WTC11 (cell line): ENCODE measurements at regions not wholly inside any gene's neighbourhood (a gene's known extent, or its start where the extent isn't known, plus 50 kb on each side); places are given as distances from the start of the nearest gene placed in this dataset.

Source experiments
- ATAC-seq: fragments of 200-7000 bp; cut with Tn5 transposase; 2 replicates; pipeline ENCODE4 v1.10.0; 2021; ENCODE audit warnings: mild to moderate bottlenecking, moderate library complexity
- CTCF ChIA-PET: fragments of 300-600 bp; sonication (Branson Sonifier 250); formaldehyde crosslinking; loops from one replicate; lab custom pipeline; 2021; ENCODE audit warnings: antibody characterized with exemption; lab: Charles Lee
- POLR2A ChIA-PET: fragments of 350-600 bp; sonication (Branson Sonifier 250); formaldehyde crosslinking; loops from one replicate; lab custom pipeline; 2021; ENCODE audit warnings: antibody characterized with exemption; lab: Charles Lee
- DNase-seq: peaks from one replicate; pipeline ENCODE4 v3.0.0; 2021; ENCODE audit warnings: low spot score
- H3K27ac Mint-ChIP-seq: 2 replicates; pipeline ENCODE4 v1.8.0; 2021; ENCODE audit warnings: mixed read lengths
- H3K27me3 Mint-ChIP-seq: 2 replicates; pipeline ENCODE4 v1.8.0; 2021; ENCODE audit warnings: low read depth, mild to moderate bottlenecking, moderate library complexity, mixed read lengths
- H3K36me3 Mint-ChIP-seq: 2 replicates; pipeline ENCODE4 v1.8.0; 2021; ENCODE audit warnings: mixed read lengths
- H3K4me1 Mint-ChIP-seq: 2 replicates; pipeline ENCODE4 v1.8.0; 2022; ENCODE audit warnings: mixed read lengths
- H3K4me3 Mint-ChIP-seq: 2 replicates; pipeline ENCODE4 v1.8.0; 2021; ENCODE audit warnings: mild to moderate bottlenecking, moderate library complexity, mixed read lengths
- H3K9me3 Mint-ChIP-seq: 2 replicates; pipeline ENCODE4 v1.8.0; 2021; ENCODE audit warnings: mixed read lengths
- CREB1 ChIP-seq: sonication (generic); formaldehyde crosslinking; IDR thresholded peaks from 2 replicates; pipeline ENCODE4 v1.8.0; 2023; ENCODE audit warnings: mild to moderate bottlenecking, missing genetic modification reagents
- CREM ChIP-seq: sonication (generic); formaldehyde crosslinking; IDR thresholded peaks from 2 replicates; pipeline ENCODE4 v1.8.1; 2022; ENCODE audit warnings: mild to moderate bottlenecking, missing genetic modification reagents, moderate library complexity
- ELF4 ChIP-seq: sonication (generic); formaldehyde crosslinking; IDR thresholded peaks from 2 replicates; pipeline ENCODE4 v1.8.1; 2022; ENCODE audit warnings: low read depth, mild to moderate bottlenecking, moderate library complexity, missing genetic modification reagents
- FOXP1 ChIP-seq: sonication (generic); formaldehyde crosslinking; IDR thresholded peaks from 2 replicates; pipeline ENCODE4 v1.8.0; 2022; ENCODE audit warnings: missing genetic modification reagents, mild to moderate bottlenecking, moderate library complexity, borderline replicate concordance
- GRHL2 ChIP-seq: fragments of 250-450 bp; sonication (Bioruptor Pico); IDR thresholded peaks from 2 replicates; pipeline ENCODE4 v1.8.0; 2022; ENCODE audit warnings: mild to moderate bottlenecking, moderate library complexity; ENCODE audit not compliant: insufficient replicate concordance, severe bottlenecking
- JUN ChIP-seq: sonication (generic); formaldehyde crosslinking; IDR thresholded peaks from 2 replicates; pipeline ENCODE4 v1.8.0; 2023; ENCODE audit warnings: mild to moderate bottlenecking, missing genetic modification reagents
- NFATC4 ChIP-seq: fragments of 250-450 bp; sonication (Bioruptor Pico); IDR thresholded peaks from 2 replicates; pipeline ENCODE4 v1.9.0; 2021; ENCODE audit warnings: mild to moderate bottlenecking
- NR2C2 ChIP-seq: sonication (generic); formaldehyde crosslinking; IDR thresholded peaks from 2 replicates; pipeline ENCODE4 v1.8.0; 2022; ENCODE audit warnings: mild to moderate bottlenecking, missing genetic modification reagents
- OVOL2 ChIP-seq: fragments of 250-450 bp; sonication (Bioruptor Pico); IDR thresholded peaks from 2 replicates; pipeline ENCODE4 v1.9.0; 2021; ENCODE audit warnings: mild to moderate bottlenecking, borderline replicate concordance
- RELA ChIP-seq: sonication (generic); formaldehyde crosslinking; IDR thresholded peaks from 2 replicates; pipeline ENCODE4 v1.8.1; 2022; ENCODE audit warnings: missing genetic modification reagents, mild to moderate bottlenecking, borderline replicate concordance
- ZBTB21 ChIP-seq: sonication (generic); formaldehyde crosslinking; IDR thresholded peaks from 2 replicates; pipeline ENCODE4 v1.8.1; 2023; ENCODE audit warnings: mild to moderate bottlenecking, missing genetic modification reagents, borderline replicate concordance
- ZNF416 ChIP-seq: fragments of 250-450 bp; sonication (Bioruptor Pico); IDR thresholded peaks from 2 replicates; pipeline ENCODE4 v1.9.0; 2021; ENCODE audit warnings: mild to moderate bottlenecking, inconsistent platforms
- TF ChIP-seq, protein P1 (sequence below): sonication (generic); formaldehyde crosslinking; IDR thresholded peaks from 2 replicates; pipeline ENCODE4 v1.8.0; 2022; ENCODE audit warnings: mild to moderate bottlenecking, missing genetic modification reagents
- TF ChIP-seq, protein P2 (sequence below): fragments of 250-450 bp; sonication (Bioruptor Pico); IDR thresholded peaks from 2 replicates; pipeline ENCODE4 v1.8.0; 2021; ENCODE audit warnings: mild to moderate bottlenecking
- TF ChIP-seq, protein P3 (sequence below): fragments of 250-450 bp; sonication (Bioruptor Pico); IDR thresholded peaks from 2 replicates; pipeline ENCODE4 v1.9.0; 2021; ENCODE audit warnings: mild to moderate bottlenecking, borderline replicate concordance
- TF ChIP-seq, protein P4 (sequence below): sonication (generic); formaldehyde crosslinking; IDR thresholded peaks from 2 replicates; pipeline ENCODE4 v1.8.0; 2022; ENCODE audit warnings: mild to moderate bottlenecking, missing genetic modification reagents
- TF ChIP-seq, protein P5 (sequence below): sonication (generic); formaldehyde crosslinking; IDR thresholded peaks from 2 replicates; pipeline ENCODE4 v1.8.1; 2022; ENCODE audit warnings: missing genetic modification reagents, borderline replicate concordance

DNA sequence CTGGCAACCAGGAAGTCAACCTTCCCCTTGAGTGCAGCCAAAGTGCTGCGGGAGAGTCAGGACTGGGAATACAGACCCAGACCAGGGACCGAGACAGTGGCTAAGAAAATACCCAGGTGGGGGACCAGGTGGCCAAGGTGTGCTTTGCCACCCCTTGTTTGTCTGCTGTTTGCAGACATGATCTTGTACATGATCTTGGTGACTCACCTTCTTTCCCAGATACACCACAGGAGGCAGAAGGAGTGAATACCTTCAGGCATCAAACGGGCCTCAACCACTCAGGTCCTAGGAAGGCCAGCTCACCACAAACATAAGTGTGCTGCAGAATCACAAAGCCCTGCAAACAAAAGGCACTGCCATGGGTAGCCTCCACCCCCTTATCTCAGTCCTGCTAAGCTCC lies 62.0 kb downstream of the CNGA2 start:
- ATAC-seq (no peak), DNase-seq (no peak)
- Mint-ChIP-seq H3K4me1 (no peaks in the 10 kb centered on the region), H3K4me3 (no peak overlapping the region), H3K27me3 (no peaks in the 10 kb centered on the region; the same call in 1 of the 2 replicates), H3K27ac (no peak overlapping the region), H3K36me3 (no peaks in the 10 kb centered on the region), H3K9me3 (no peaks in the 10 kb centered on the region)
- ChIA-PET POLR2A (no interaction called here), CTCF (no interaction called here)
- TF ChIP-seq GRHL2 (CRISPR knock-in tag) (no peak), NR2C2 (CRISPR knock-in tag) (no peak), JUN (CRISPR knock-in tag) (no peak), ZNF416 (no peak)
- TF ChIP-seq, protein P1, sequence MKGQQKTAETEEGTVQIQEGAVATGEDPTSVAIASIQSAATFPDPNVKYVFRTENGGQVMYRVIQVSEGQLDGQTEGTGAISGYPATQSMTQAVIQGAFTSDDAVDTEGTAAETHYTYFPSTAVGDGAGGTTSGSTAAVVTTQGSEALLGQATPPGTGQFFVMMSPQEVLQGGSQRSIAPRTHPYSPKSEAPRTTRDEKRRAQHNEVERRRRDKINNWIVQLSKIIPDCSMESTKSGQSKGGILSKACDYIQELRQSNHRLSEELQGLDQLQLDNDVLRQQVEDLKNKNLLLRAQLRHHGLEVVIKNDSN (CRISPR knock-in tag) = no peak

DNA sequence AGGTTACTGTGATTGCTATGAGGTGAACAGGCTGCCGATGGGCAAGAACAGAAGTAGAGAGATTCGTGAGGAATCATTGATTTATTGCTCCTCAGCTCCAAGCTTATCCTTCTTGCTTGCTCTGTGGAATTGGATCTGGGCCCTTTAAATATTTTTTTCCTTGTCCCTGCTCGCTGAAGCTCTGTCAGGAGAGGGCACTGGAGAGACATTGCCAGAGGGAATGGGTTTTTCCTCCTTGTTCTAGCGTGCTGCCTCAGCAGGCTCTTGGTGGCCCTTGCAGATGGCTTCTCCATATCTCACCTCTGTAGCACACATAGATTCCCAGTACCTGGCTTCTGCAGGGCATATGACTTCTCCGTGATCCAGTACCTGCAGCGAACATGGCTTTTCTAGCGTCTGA lies 67.4 kb downstream of the CNGA2 start:
- Mint-ChIP-seq H3K4me1 (peaks cover 11% of the 10 kb centered on the region), H3K4me3 (no peak overlapping the region), H3K36me3 (no peaks in the 10 kb centered on the region), H3K27me3 (no peaks in the 10 kb centered on the region; the same call in 1 of the 2 replicates), H3K9me3 (no peaks in the 10 kb centered on the region), H3K27ac (no peak overlapping the region)
- TF ChIP-seq, protein P2, sequence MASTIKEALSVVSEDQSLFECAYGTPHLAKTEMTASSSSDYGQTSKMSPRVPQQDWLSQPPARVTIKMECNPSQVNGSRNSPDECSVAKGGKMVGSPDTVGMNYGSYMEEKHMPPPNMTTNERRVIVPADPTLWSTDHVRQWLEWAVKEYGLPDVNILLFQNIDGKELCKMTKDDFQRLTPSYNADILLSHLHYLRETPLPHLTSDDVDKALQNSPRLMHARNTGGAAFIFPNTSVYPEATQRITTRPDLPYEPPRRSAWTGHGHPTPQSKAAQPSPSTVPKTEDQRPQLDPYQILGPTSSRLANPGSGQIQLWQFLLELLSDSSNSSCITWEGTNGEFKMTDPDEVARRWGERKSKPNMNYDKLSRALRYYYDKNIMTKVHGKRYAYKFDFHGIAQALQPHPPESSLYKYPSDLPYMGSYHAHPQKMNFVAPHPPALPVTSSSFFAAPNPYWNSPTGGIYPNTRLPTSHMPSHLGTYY = no peak
- TF ChIP-seq, protein P3, sequence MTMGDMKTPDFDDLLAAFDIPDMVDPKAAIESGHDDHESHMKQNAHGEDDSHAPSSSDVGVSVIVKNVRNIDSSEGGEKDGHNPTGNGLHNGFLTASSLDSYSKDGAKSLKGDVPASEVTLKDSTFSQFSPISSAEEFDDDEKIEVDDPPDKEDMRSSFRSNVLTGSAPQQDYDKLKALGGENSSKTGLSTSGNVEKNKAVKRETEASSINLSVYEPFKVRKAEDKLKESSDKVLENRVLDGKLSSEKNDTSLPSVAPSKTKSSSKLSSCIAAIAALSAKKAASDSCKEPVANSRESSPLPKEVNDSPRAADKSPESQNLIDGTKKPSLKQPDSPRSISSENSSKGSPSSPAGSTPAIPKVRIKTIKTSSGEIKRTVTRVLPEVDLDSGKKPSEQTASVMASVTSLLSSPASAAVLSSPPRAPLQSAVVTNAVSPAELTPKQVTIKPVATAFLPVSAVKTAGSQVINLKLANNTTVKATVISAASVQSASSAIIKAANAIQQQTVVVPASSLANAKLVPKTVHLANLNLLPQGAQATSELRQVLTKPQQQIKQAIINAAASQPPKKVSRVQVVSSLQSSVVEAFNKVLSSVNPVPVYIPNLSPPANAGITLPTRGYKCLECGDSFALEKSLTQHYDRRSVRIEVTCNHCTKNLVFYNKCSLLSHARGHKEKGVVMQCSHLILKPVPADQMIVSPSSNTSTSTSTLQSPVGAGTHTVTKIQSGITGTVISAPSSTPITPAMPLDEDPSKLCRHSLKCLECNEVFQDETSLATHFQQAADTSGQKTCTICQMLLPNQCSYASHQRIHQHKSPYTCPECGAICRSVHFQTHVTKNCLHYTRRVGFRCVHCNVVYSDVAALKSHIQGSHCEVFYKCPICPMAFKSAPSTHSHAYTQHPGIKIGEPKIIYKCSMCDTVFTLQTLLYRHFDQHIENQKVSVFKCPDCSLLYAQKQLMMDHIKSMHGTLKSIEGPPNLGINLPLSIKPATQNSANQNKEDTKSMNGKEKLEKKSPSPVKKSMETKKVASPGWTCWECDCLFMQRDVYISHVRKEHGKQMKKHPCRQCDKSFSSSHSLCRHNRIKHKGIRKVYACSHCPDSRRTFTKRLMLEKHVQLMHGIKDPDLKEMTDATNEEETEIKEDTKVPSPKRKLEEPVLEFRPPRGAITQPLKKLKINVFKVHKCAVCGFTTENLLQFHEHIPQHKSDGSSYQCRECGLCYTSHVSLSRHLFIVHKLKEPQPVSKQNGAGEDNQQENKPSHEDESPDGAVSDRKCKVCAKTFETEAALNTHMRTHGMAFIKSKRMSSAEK = no peak
- TF ChIP-seq, protein P4, sequence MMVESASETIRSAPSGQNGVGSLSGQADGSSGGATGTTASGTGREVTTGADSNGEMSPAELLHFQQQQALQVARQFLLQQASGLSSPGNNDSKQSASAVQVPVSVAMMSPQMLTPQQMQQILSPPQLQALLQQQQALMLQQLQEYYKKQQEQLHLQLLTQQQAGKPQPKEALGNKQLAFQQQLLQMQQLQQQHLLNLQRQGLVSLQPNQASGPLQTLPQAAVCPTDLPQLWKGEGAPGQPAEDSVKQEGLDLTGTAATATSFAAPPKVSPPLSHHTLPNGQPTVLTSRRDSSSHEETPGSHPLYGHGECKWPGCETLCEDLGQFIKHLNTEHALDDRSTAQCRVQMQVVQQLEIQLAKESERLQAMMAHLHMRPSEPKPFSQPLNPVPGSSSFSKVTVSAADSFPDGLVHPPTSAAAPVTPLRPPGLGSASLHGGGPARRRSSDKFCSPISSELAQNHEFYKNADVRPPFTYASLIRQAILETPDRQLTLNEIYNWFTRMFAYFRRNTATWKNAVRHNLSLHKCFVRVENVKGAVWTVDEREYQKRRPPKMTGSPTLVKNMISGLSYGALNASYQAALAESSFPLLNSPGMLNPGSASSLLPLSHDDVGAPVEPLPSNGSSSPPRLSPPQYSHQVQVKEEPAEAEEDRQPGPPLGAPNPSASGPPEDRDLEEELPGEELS (CRISPR knock-in tag) = no peak
- no peak for TF ChIP-seq FOXP1 (CRISPR knock-in tag)
- TF ChIP-seq CREB1 (CRISPR knock-in tag) = no peak
- no peak for TF ChIP-seq NFATC4 (CRISPR knock-in tag)
- no peak for TF ChIP-seq ZBTB21 (CRISPR knock-in tag)
- TF ChIP-seq, protein P5, sequence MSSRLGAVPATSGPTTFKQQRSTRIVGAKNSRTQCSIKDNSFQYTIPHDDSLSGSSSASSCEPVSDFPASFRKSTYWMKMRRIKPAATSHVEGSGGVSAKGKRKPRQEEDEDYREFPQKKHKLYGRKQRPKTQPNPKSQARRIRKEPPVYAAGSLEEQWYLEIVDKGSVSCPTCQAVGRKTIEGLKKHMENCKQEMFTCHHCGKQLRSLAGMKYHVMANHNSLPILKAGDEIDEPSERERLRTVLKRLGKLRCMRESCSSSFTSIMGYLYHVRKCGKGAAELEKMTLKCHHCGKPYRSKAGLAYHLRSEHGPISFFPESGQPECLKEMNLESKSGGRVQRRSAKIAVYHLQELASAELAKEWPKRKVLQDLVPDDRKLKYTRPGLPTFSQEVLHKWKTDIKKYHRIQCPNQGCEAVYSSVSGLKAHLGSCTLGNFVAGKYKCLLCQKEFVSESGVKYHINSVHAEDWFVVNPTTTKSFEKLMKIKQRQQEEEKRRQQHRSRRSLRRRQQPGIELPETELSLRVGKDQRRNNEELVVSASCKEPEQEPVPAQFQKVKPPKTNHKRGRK (CRISPR knock-in tag) = no peak
- TF ChIP-seq CREM = no peak
- TF ChIP-seq ELF4 = no peak
- TF ChIP-seq RELA (CRISPR knock-in tag) = no peak
- TF ChIP-seq OVOL2 (CRISPR knock-in tag) = no peak
- ChIA-PET CTCF (interaction anchor here (0.9 to 1.4 kb wide), 4 partner anchors 25 to 830 kb away, joined by 3 to 6 read pairs (median 5); partner anchors contain the start of gene GABRE), POLR2A (no interaction called here)
- no peak for DNase-seq
- peak; percentile 62 for ATAC-seq
